PC-9 (cell line): ENCODE measurements at regions not wholly inside any gene's neighbourhood (a gene's known extent, or its start where the extent isn't known, plus 50 kb on each side); places are given as distances from the start of the nearest gene placed in this dataset.

Source experiments
- CTCF ChIP-seq: fragments of 200-600 bp; sonication (generic); conservative IDR thresholded peaks from 2 replicates; pipeline ENCODE4 v1.6.1; 2017; ENCODE audit warnings: mixed run types, antibody characterized with exemption, mild to moderate bottlenecking, moderate library complexity
- EZH2 ChIP-seq: fragments of 200-600 bp; sonication (generic); IDR thresholded peaks from 2 replicates; pipeline ENCODE4 v1.8.0; 2017; ENCODE audit warnings: antibody characterized with exemption, low read depth

- TF ChIP-seq CTCF, result no peak
- TF ChIP-seq EZH2, result no peak
These were observed 571.2 kb downstream of the ARAP2 start for GRCh38 chr4:35673137-35673536.
